ENCODE measurements at regions not wholly inside any gene's neighbourhood (a gene's known extent, or its start where the extent isn't known, plus 50 kb on each side); places are given as distances from the start of the nearest gene placed in this dataset.
"Not testable (repeated sequence)": the region's sequence is repeated elsewhere in the genome, so short reads cannot be mapped to it uniquely, and the experiment has no call there.

DNA sequence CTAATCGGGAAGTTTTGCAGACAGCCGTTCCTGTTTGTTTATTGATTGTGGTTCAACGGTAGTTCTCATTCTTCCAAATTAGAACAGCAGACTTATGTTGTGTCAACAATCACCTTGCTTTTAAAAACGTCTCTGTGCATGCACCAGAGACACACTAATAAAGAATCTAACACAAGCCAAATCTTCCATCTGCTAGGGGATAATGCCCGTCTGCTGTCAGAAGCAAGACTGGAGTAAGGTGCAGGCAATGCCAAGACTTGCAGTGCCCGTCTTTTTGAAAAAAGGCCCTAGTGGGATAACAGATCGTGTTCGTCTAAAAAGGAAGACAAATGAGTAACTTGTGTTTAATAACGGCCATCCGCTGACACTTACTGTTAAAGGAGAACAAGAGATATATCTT, 158.4 kb downstream of the KCNJ2 start:
- Histone ChIP-seq H3K4me1 (no peaks in the 10 kb centered on the region), H3K36me3 (no peaks in the 10 kb centered on the region), H3K9me3 (no peaks in the 10 kb centered on the region), H3K27me3 (no peaks in the 10 kb centered on the region), H3K27ac (no peak overlapping the region), H3K4me3 (no peak overlapping the region)
- 50% methylated on average over 10 of the region's 10 CpGs for WGBS (ENCODE audit: insufficient coverage, low coverage, low lambda C conversion rate, missing lambda C conversion rate)
- DNase-seq, result no peak
- TF ChIP-seq POLR2A (IDR thresholded peaks at IDR 0.05), result no peak
- TF ChIP-seq, protein P1, sequence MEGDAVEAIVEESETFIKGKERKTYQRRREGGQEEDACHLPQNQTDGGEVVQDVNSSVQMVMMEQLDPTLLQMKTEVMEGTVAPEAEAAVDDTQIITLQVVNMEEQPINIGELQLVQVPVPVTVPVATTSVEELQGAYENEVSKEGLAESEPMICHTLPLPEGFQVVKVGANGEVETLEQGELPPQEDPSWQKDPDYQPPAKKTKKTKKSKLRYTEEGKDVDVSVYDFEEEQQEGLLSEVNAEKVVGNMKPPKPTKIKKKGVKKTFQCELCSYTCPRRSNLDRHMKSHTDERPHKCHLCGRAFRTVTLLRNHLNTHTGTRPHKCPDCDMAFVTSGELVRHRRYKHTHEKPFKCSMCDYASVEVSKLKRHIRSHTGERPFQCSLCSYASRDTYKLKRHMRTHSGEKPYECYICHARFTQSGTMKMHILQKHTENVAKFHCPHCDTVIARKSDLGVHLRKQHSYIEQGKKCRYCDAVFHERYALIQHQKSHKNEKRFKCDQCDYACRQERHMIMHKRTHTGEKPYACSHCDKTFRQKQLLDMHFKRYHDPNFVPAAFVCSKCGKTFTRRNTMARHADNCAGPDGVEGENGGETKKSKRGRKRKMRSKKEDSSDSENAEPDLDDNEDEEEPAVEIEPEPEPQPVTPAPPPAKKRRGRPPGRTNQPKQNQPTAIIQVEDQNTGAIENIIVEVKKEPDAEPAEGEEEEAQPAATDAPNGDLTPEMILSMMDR (IDR thresholded peaks at IDR 0.05), result no peak
- ATAC-seq, result no peak
- intact Hi-C loops (cut with DNase I), result no loop called here

DNA sequence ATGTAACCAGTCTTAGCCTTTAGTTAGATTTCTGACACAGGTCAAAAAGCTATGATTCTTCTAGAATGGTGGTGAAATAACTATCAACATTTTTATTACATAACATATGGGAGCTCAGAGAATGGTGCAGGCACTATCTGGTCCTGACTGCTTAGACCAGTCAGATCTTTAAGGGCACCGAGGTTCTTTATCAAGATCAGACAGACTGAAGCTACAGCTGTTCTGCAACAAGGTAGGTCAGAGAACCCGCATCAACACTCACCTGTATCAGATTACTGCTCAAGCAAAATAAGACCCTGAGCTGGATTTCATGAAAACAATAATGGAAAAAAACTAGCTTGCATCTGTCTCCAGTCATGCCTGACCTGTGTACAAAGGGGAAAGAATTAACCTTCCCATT, 160.4 kb downstream of the KCNJ2 start:
- no peak for DNase-seq
- no peaks in the 10 kb centered on the region for H3K36me3 ChIP-seq
- H3K4me1 ChIP-seq, result no peaks in the 10 kb centered on the region
- no peak overlapping the region for H3K4me3 ChIP-seq
- no peaks in the 10 kb centered on the region for H3K9me3 ChIP-seq
- no peak for ATAC-seq
- H3K27ac ChIP-seq, result no peak overlapping the region
- H3K27me3 ChIP-seq, result no peaks in the 10 kb centered on the region
- intact Hi-C loops (cut with DNase I), result no loop called here
- WGBS (ENCODE audit: insufficient coverage, low coverage, low lambda C conversion rate, missing lambda C conversion rate), result 71% methylated on average over 2 of the region's 2 CpGs
- no peak for TF ChIP-seq POLR2A (IDR thresholded peaks at IDR 0.05)
- TF ChIP-seq, protein P1 (IDR thresholded peaks at IDR 0.05), result no peak

DNA sequence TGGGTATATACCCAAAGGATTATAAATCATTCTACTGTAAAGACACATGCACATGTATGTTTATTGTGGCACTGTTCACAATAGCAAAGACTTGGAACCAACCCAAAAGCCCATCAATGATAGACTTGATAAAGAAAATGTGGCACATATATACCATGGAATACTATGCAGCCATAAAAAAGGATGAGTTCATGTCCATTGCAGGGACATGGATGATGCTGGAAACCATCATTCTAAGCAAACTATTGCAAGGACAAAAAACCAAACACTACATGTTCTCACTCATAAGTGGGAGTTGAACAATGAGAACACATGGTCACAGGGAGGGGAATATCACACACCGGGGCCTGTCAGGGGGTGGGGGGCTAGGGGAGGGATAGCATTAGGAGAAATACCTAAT, 161.7 kb downstream of the KCNJ2 start:
- DNase-seq; H3K27ac ChIP-seq; H3K27me3 ChIP-seq; H3K4me3 ChIP-seq; intact Hi-C loops (cut with DNase I); H3K36me3 ChIP-seq; H3K9me3 ChIP-seq; H3K4me1 ChIP-seq; ATAC-seq: not testable (repeated sequence)
- WGBS (ENCODE audit: insufficient coverage, low coverage, low lambda C conversion rate, missing lambda C conversion rate), result 86% methylated on average over 1 of the region's 1 CpG

DNA sequence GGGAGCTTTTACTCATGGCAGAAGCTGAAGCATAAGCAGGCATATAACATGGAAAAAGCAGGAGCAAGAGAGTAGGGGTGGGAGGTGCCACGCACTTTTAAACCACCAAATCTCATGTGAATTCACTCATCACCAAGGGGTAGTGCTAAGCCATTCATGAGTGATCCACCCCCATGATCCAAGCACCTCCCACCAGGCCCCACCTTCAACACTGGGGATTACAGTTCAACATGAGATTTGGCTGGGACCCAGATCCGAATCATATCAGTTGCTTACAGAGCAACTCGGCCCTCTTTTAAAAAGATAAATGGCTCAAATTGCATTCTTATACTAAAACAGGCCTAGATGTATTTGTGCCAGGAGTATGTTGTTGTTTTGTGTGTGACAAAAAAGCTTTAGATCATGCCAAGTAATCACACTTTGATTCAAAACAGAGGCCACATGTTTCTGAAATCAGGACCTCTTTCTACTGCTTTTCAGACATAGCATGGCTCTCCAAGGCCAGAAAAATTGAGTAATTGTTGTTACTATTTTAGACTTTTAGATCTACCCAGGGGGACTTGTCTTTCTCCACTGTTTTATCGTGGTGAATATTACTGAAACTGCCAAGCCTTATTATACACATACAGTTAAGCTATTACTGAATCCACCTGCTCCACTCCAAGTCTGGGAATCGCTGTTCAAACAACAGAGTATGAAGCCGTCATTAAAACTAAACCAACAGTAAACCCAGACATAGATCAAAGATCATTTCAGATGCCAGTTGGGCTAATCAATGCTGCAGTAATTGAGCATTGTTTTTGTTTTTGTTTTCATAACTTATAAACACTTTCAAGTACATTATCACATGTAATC, 163.3 kb downstream of the KCNJ2 start:
- TF ChIP-seq, protein P1 (IDR thresholded peaks at IDR 0.05), result no peak
- TF ChIP-seq POLR2A (IDR thresholded peaks at IDR 0.05), result no peak
- H3K4me3 ChIP-seq, result no peak overlapping the region
- DNase-seq (no peak), ATAC-seq (no peak)
- no peaks in the 10 kb centered on the region for H3K27me3 ChIP-seq
- no peaks in the 10 kb centered on the region for H3K36me3 ChIP-seq
- no peaks in the 10 kb centered on the region for H3K4me1 ChIP-seq
- H3K9me3 ChIP-seq, result no peaks in the 10 kb centered on the region
- intact Hi-C loops (cut with DNase I), result no loop called here
- WGBS (ENCODE audit: insufficient coverage, low coverage, low lambda C conversion rate, missing lambda C conversion rate), result 48% methylated on average over 5 of the region's 6 CpGs
- no peak overlapping the region for H3K27ac ChIP-seq

DNA sequence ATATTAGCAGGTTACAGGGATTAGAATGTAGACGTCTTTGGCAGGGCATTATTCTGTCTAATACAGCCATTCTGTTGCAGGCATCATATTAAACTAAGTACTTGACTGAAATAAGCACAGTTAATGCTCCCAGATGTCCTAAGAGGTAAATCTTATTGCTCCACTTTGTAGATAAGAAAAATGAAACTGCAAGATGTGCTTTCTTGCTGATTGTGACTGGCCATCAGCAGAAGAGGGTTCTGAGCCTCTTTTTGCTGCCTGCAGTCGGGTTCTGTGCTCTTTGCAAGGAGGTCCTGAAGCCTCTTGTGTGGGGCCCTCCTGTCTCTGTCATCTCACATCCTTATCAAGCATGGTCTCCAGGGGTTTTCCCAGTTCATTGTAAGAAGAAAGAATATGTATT, 167.1 kb downstream of the KCNJ2 start:
- DNase-seq (no peak), ATAC-seq (no peak)
- WGBS (ENCODE audit: insufficient coverage, low coverage, low lambda C conversion rate, missing lambda C conversion rate), result 21% methylated on average over 2 of the region's 2 CpGs
- intact Hi-C loops (cut with DNase I), result no loop called here
- H3K9me3 ChIP-seq, result no peaks in the 10 kb centered on the region
- no peak for TF ChIP-seq POLR2A (IDR thresholded peaks at IDR 0.05)
- TF ChIP-seq, protein P1 (IDR thresholded peaks at IDR 0.05), result no peak
- H3K27me3 ChIP-seq, result no peaks in the 10 kb centered on the region
- no peaks in the 10 kb centered on the region for H3K36me3 ChIP-seq
- H3K27ac ChIP-seq, result no peak overlapping the region
- no peak overlapping the region for H3K4me3 ChIP-seq
- H3K4me1 ChIP-seq, result no peaks in the 10 kb centered on the region
